ENCODE measurements at regions not wholly inside any gene's neighbourhood (a gene's known extent, or its start where the extent isn't known, plus 50 kb on each side); places are given as distances from the start of the nearest gene placed in this dataset.

DNA sequence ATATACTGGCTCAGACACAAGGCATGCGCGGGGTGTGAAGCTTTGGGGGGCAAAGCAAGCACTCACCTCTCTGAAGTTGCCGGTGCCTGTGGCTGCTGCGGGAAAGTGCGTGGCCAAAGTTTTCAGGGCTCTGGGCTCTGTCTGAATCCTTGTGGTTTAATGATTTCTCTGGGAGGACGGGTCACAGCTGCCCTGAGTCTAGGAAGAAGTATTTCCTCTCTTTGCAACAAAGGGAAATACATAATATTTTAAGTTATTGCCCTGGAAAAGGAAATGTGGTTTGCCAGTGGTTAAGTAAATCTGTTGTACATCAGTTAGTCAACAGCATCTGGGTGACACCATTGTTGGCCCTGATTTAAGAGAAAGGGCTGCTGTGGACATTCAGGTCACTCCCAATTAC, 56.7 kb upstream of the ZDBF2 start:
- ChIA-PET POLR2A (no interaction called here), CTCF (no interaction called here)
- peaks cover 4 to 11% of the 10 kb centered on the region in 2 experiments for H3K27me3 ChIP-seq (ENCODE audit: control insufficient read depth in 1 of 2, insufficient read depth in 2 of 2, low read length in 2 of 2)
- TF ChIP-seq, protein P1, sequence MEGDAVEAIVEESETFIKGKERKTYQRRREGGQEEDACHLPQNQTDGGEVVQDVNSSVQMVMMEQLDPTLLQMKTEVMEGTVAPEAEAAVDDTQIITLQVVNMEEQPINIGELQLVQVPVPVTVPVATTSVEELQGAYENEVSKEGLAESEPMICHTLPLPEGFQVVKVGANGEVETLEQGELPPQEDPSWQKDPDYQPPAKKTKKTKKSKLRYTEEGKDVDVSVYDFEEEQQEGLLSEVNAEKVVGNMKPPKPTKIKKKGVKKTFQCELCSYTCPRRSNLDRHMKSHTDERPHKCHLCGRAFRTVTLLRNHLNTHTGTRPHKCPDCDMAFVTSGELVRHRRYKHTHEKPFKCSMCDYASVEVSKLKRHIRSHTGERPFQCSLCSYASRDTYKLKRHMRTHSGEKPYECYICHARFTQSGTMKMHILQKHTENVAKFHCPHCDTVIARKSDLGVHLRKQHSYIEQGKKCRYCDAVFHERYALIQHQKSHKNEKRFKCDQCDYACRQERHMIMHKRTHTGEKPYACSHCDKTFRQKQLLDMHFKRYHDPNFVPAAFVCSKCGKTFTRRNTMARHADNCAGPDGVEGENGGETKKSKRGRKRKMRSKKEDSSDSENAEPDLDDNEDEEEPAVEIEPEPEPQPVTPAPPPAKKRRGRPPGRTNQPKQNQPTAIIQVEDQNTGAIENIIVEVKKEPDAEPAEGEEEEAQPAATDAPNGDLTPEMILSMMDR (IDR thresholded peaks at IDR 0.05), result no peak
- Mint-ChIP-seq H3K4me1 (ENCODE audit: low read depth) (no peaks in the 10 kb centered on the region), H3K27me3 (peaks cover 49% of the 10 kb centered on the region), H3K4me3 (no peak overlapping the region), H3K36me3 (ENCODE audit: low read depth) (no peaks in the 10 kb centered on the region), H3K9me3 (peaks cover 9% of the 10 kb centered on the region), H3K27ac (no peak overlapping the region)
- ATAC-seq (ENCODE audit: poor library complexity) (no peak), DNase-seq (no peak)
- intact Hi-C loops (cut with DNase I, micrococcal nuclease), result no loop called here
- H3K4me3 ChIP-seq (ENCODE audit: low read length), result no peak overlapping the region
- H3K9me3 ChIP-seq (ENCODE audit: control insufficient read depth in 1 of 2, insufficient read depth in 1 of 2, low read length in 2 of 2), result peaks cover 0 to 4% of the 10 kb centered on the region in 2 experiments
- H3K4me1 ChIP-seq (ENCODE audit: insufficient read depth, low read length), result no peaks in the 10 kb centered on the region
- no peak overlapping the region for H3K27ac ChIP-seq (ENCODE audit: low read depth in 1 of 2, low read length in 2 of 2)
- H3K36me3 ChIP-seq (ENCODE audit: insufficient read depth, low read length), result no peaks in the 10 kb centered on the region

DNA sequence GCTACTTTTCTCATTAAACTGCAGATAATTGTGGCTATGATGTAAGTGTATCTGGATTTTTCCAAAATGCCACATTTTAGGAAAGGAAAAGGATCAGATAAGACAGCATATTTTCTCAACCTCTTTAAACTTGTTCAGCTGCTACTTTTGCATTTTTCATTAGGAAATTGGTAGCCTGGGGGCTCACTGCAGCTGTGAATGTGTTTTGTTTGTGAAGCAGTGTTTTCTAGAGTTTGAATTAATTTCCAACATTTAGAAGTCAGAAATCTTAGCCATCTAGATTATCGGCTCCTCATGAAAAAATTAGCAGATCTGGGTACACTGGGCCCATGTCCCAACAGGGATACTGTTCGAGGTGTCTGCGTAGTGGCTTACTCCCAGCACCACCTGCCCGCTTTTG, 56.3 kb upstream of the ZDBF2 start:
- intact Hi-C loops (cut with DNase I, micrococcal nuclease), result no loop called here
- Histone ChIP-seq H3K4me1 (ENCODE audit: insufficient read depth, low read length) (no peaks in the 10 kb centered on the region), H3K9me3 (ENCODE audit: control insufficient read depth in 1 of 2, insufficient read depth in 1 of 2, low read length in 2 of 2) (peaks cover 0 to 4% of the 10 kb centered on the region in 2 experiments), H3K4me3 (ENCODE audit: low read length) (no peak overlapping the region), H3K36me3 (ENCODE audit: insufficient read depth, low read length) (no peaks in the 10 kb centered on the region), H3K27ac (ENCODE audit: low read depth in 1 of 2, low read length in 2 of 2) (no peak overlapping the region), H3K27me3 (ENCODE audit: control insufficient read depth in 1 of 2, insufficient read depth in 2 of 2, low read length in 2 of 2) (peaks cover 4 to 11% of the 10 kb centered on the region in 2 experiments)
- ATAC-seq (ENCODE audit: poor library complexity) (no peak), DNase-seq (no peak)
- ChIA-PET POLR2A (interaction anchor here (1.0 kb wide), 1 partner anchor 15 kb away, joined by 3 read pairs; no protein-coding TSS in a partner anchor), CTCF (no interaction called here)
- H3K27ac Mint-ChIP-seq, result no peak overlapping the region
- peaks cover 9% of the 10 kb centered on the region for H3K9me3 Mint-ChIP-seq
- H3K27me3 Mint-ChIP-seq, result peaks cover 45% of the 10 kb centered on the region
- no peaks in the 10 kb centered on the region for H3K4me1 Mint-ChIP-seq (ENCODE audit: low read depth)
- TF ChIP-seq, protein P1 (IDR thresholded peaks at IDR 0.05), result no peak
- no peaks in the 10 kb centered on the region for H3K36me3 Mint-ChIP-seq (ENCODE audit: low read depth)
- H3K4me3 Mint-ChIP-seq, result no peak overlapping the region

DNA sequence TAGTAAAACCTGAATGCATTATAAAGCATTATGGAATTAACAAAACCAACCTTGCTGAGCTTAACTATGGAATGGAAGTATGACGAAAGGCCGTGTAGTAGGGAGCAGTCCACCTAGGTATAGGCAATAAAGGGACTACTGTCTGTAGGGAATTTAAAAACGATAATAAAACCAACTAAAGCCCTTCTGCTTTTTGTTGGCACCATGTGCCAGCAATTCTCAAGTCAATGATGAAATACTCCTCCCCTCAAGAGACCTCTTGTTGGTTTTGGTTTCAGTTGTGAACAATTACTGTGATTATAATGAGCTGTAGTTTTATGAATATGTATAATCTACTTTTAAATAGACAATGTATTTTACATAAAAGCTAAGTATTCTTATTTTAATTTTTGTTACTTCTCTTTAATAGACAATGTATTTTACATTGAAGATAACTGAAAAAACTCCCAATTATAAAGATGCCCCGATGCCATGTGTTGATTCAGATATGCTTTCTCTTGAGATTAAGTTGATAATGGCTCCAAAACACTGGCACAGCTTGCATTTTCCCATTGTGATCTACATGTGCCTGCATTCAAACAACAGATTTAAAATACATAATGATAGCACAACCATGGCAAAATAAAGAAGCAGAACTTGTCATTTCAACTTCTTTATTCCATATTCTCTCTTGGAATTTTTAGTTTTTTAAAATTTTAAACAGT, 55.5 kb upstream of the ZDBF2 start:
- intact Hi-C loops (cut with DNase I, micrococcal nuclease), result no loop called here
- Mint-ChIP-seq H3K9me3 (peaks cover 9% of the 10 kb centered on the region), H3K4me3 (no peak overlapping the region), H3K27me3 (peaks cover 40% of the 10 kb centered on the region), H3K36me3 (ENCODE audit: low read depth) (no peaks in the 10 kb centered on the region), H3K27ac (no peak overlapping the region), H3K4me1 (ENCODE audit: low read depth) (no peaks in the 10 kb centered on the region)
- peaks cover 0 to 4% of the 10 kb centered on the region in 2 experiments for H3K9me3 ChIP-seq (ENCODE audit: control insufficient read depth in 1 of 2, insufficient read depth in 1 of 2, low read length in 2 of 2)
- no peaks in the 10 kb centered on the region for H3K4me1 ChIP-seq (ENCODE audit: insufficient read depth, low read length)
- no peak overlapping the region for H3K27ac ChIP-seq (ENCODE audit: low read depth in 1 of 2, low read length in 2 of 2)
- H3K36me3 ChIP-seq (ENCODE audit: insufficient read depth, low read length), result no peaks in the 10 kb centered on the region
- H3K4me3 ChIP-seq (ENCODE audit: low read length), result no peak overlapping the region
- POLR2A ChIA-PET, result interaction anchor here (1.0 kb wide), 1 partner anchor 14 kb away, joined by 3 read pairs; no protein-coding TSS in a partner anchor
- CTCF ChIA-PET, result no interaction called here
- ATAC-seq (ENCODE audit: poor library complexity) (no peak), DNase-seq (no peak)
- peaks cover 4 to 11% of the 10 kb centered on the region in 2 experiments for H3K27me3 ChIP-seq (ENCODE audit: control insufficient read depth in 1 of 2, insufficient read depth in 2 of 2, low read length in 2 of 2)
- TF ChIP-seq, protein P1 (IDR thresholded peaks at IDR 0.05), result no peak
